Cardiac septum (tissue), 1 donor: ENCODE measurements at regions not wholly inside any gene's neighbourhood (a gene's known extent, or its start where the extent isn't known, plus 50 kb on each side); places are given as distances from the start of the nearest gene placed in this dataset.

Experiments used
- DNase-seq: peaks from one replicate; pipeline ENCODE4 v3.0.0-alpha.2; 2020; ENCODE audit warnings: low spot score
- intact Hi-C: fragments of 100-400 bp; cut with DNase I; formaldehyde crosslinking; loops from one replicate; pipeline ENCODE4 v1.14.0; 2022
- donor health status: DM: no; HTN: no; CAD: no.

DNA sequence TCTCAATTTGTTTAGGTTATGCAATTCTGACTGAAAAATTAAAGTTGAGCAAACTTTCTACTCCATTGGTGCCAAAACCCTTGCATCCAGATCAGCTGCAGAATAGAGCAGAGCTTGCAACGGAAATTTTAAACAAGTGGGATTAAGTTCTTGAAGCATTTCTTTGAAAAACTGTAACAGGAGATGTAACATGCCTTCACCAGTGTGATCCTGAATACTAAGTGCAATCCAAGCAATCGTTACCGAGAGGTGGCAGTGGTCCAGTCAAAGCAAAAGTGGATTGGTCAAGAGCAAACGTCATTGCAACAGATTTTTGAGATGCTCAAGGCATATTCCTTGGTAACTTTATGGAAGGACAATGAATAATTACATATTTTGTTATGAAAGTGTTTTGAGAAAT, 841.1 kb upstream of the SLITRK5 start:
- no peak for DNase-seq
- intact Hi-C loops = no loop called here

DNA sequence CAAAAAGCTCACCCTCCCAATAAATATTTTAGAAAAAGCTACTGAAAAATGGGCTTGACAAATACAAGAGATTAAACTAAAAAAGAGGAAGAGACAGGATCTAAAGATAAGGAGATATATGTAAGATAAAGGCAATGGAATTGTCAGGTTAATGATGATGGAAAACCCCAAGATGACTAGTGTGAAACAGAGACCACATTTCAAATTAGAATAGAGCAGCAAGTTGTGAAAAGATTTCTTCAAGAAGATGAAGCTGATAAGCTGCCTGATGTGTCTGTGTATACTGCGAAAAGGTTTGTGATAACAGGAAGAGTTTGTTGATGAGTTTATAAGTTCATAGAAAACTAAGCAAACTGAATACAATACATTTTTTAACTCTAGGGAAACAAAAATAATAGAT, 840.1 kb upstream of the SLITRK5 start:
- intact Hi-C loops = no loop called here
- DNase-seq = no peak

DNA sequence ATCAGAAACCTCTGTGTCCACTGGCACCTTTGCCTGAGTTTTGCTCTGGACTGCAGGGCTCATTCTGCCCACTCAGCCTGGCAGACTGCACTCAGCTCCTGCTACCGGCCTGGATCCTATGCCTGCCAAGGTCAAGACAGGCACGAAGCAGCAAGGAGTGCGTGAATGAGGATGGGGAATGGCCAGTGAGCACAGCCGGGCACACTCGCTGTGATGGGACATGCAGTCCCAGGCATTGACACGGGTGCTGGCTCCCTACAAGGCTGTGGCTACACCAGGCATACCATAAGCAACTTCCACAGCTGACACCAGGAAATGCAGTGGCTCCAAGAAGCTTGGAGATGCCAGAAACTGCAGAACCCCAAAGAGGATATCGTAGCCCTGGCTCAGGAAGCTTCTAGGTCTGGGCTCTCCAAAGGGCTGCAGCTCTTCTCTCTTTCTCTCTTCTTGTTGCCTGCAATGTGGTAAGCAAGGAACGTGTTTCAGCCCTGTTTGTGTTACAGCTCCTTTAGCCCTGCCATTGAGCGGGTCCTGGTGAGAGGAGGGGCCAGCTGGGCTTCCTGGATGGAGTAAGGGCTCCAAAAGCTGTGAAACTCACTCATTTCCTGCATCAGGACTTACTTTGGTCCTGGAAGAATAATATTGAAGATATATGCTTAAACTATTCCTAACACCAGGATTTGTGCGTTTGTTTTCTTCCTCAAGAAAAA, 832.6 kb upstream of the SLITRK5 start:
- DNase-seq = no peak
- intact Hi-C loops = no loop called here

DNA sequence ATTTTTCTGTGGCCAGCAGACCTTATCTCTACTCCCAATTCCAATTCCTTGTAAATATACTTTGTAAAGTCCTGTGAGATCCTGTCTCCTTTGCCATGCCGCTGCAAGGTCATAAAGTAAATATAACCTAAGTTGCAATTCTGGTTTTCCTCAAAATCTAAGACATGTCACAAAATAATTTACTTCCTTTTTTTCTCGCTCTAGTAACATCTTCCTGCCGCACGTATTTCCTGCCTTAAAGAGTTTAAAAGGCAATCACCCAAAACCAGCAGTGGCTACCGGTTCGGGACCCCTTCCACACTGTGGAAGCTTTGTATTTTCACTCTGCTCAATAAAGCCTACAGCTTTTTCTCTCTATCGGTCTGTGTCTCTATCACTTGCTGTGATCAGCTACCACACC, 832.0 kb upstream of the SLITRK5 start:
- intact Hi-C loops = no loop called here
- no peak for DNase-seq

DNA sequence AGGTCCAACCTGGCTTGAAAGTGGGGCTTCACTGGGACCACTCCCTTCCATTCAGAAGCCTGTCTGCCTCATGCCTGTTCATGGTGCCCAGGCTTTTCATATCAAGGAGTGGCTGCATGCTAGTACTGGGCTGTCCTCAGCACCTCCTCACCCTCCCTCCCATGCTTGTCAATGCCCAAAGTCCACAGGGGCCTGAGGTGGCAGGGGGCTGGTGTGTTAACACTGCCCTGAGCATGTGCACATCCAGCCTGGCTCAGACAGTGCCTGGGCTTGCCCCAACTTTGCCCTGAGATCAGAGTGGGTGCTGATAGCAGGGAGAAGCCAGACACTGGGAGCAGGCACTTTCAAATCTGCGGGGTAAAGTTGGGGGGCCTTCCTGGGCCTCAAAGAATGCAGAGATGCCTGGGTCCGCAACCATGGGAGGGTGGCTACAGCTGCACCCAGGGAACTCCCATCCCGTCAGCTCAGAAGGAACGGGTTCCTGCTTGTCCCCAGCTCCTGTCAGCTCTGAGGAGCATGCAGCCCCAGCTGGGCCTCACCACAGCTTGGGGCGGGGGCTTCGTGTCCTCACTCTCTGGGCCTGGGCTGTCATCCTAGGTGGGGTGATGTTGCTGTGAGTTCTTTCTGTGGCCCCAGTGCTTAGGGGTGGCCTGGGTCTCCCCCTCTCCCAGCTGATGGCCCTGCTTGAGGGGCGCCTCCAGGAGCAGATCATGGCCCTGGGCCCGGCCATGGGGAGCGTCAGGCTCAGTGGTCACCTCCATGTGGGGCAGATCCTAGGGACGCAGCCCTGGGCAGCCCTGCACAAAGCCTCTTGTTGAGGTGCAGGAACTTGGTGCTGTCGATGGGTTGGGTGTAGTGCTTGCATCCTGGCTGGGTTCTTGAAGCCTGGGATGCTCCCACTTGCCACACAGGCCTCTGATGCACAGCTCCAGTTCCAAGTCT, 830.6 kb upstream of the SLITRK5 start:
- intact Hi-C loops = no loop called here
- no peak for DNase-seq

DNA sequence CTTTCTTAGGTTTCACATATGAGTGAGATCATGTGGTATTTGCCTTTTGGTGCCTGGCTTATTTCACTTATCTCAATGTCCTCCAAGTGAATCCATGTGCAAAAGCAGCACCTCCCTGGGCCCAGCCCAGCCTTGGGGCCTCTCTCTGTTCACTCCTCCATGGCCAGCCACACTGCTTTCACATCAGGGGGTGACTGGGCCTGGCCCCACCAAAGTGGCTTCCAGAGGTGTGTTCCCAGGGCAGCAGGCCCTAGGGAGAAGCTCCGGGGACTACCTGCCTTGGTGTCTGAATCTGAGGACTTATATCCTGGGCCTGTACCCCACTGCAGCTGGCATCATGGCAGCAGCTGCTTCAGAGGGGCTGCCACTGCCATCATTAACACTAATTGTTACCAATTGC, 829.9 kb upstream of the SLITRK5 start:
- DNase-seq = no peak
- intact Hi-C loops = no loop called here

DNA sequence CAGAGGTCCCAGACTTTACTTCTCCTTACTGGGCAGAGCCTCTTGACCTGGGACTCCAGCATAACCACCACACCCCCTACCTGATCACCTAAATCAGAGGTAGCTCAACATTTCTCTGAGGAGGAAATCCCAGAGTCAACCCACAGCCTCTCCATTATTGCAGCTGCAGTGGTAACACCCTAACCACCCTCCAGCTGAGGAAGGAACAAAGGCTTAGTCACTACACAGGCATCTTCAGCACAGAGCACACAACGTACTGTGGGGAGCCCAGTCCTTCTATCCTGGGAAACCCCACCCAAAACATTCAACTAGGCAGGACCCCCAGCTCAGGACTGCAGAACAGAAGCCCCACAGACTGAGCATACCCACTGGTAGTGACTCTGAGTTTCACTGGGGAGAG, 824.7 kb upstream of the SLITRK5 start:
- no peak for DNase-seq
- intact Hi-C loops = no loop called here

DNA sequence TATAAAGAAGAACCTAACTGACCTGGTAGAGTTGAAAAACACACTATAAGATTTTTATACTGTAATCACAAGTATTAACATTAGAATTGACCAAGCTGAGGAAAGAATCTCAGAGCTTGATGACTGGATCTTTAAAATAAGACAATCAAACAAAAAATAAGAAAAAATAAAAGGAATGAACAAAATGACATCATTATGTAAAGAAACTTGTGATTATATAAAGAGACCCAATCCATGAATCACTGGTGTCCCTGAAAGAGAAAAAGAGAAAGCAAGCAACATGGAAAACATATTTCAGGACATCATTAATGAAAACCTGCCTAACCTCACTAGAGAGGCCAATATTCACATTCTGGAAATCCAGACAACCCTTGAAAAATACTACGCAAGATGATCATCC, 822.5 kb upstream of the SLITRK5 start:
- intact Hi-C loops = no loop called here
- no peak for DNase-seq

DNA sequence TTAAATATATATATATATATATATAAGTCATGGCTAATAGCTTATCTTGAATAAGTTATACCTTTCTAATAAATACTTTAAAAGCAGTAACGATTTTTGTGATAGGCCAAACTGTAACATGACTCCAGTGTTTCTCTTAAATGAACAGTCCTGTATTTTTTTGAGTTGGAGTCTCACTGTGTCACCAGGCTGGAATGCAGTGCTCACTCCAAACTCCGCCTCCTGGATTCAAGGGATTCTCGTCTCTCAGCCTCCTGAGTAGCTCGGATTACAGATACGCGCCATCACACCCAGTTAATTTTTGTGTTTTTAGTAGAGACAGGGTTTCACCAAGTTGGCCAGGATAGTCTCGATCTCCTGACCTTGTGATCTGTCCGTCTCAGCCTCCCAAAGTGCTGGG, 814.2 kb upstream of the SLITRK5 start:
- intact Hi-C loops = no loop called here
- DNase-seq = no peak

DNA sequence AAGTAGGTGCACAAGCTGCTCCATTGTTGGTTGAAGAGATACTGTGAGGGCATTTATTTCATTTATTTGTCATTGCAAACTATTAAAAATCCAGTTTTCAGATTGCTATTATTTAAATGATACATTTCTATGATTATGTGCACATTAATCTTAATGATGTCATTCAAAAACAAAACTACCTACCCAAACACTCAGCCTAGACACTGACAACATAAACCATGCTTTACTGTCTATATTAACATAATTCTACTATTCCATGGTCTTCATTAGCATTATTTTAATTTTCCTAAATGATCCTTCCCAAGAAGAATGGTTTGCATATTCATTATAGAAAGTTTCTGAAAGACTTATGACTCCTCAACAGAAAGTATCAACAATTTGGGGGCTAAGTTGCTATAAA, 813.0 kb upstream of the SLITRK5 start:
- intact Hi-C loops = no loop called here

DNA sequence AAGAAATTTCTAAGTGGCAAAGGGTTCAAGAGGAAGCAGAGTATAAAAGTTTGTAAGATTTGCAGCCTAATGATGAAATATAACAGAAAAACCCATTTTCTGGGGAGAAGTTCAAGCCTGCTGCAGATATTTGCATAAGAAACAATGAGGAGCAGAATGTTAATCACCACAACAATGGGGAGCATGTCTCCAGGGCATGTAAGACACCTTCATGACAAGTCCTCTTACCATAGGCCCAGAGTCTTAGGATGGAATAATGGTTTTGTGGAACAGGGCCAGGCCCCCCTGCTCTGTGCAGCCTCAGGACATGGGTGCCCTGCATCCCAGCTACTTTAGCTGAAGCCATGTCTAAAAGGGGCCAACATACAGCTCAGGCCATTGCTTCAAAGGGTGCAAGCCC, 809.0 kb upstream of the SLITRK5 start:
- no peak for DNase-seq
- intact Hi-C loops = no loop called here

More for the DNA sequence above, 813.0 kb upstream of the SLITRK5 start:
- no peak for DNase-seq

DNA sequence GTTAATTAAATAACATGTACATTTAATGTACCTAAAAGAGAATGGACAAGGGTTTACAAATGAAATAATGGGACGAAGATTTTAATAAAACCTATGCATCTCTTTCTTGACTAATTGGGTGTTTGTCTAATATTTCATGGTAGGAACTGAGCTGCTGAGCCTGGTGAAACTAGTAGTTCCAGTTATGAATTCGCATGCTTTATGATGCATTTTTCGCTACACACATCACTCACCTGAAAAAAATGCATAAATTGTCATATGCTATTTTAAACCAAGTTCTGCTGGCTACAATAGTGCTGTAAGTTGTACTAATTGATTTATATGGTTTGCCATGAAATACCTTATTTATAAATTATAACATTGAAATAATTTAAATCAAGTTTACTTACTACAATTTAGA, 806.8 kb upstream of the SLITRK5 start:
- intact Hi-C loops = no loop called here
- no peak for DNase-seq

DNA sequence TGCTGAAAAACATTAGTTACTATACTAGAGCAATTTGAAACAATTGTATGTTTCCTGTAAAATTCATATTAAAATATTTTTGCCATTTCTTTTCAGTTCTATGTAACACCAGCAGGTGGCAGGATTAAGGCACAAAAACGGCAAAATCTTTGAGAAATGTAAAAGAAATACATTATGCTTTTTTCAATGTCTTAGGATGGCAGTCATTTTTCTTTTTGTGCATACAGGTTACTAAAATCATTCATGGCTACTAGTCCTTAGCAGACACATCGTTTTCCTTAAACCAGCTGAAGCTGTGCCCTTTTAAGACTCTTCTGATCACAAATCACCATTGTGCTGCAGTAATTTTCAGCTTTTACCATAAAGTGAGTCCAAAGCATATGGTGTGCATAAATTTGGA, 800.7 kb upstream of the SLITRK5 start:
- intact Hi-C loops = loop anchor here (2.0 kb wide), 1 partner anchor 404 kb away; no protein-coding TSS in a partner anchor

DNA sequence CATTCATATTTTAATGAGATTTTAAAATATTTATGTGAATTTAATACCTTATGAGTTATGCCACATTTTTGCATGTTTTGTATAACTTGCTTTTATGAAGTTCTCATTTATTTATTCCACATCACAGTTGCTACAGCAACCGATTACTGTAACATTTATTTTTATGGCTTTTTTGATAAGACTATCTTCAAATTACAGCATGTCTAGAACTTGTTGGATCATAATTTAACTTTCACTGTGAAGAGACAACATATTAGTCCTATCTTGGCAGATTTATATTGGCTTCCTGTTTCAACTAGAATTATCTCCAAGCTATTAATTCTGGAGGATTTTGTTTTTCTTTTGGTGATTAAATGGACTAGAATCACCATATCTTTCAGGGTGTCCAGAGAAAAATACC, 793.7 kb upstream of the SLITRK5 start:
- no peak for DNase-seq
- intact Hi-C loops = no loop called here

More for the DNA sequence above, 800.7 kb upstream of the SLITRK5 start:
- no peak for DNase-seq

DNA sequence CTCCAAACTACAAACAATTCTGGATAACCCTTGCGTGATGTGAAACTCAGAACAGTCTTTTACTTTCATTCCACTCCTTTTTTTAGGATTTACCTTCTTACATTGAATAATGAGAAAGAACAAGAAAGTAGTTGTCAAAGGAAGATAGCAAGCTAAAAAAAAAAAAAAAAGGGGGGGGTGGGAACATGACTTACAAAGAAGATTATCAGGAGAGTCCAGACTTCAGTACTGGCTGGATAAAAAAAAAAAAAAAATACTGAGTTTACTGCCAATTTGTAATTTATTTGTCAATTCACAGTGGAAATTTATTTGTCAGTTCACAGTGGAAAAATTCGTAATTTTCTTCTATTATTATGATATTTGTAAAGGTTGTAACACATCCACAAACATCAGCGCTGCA, 792.4 kb upstream of the SLITRK5 start:
- intact Hi-C loops = no loop called here
- no peak for DNase-seq

DNA sequence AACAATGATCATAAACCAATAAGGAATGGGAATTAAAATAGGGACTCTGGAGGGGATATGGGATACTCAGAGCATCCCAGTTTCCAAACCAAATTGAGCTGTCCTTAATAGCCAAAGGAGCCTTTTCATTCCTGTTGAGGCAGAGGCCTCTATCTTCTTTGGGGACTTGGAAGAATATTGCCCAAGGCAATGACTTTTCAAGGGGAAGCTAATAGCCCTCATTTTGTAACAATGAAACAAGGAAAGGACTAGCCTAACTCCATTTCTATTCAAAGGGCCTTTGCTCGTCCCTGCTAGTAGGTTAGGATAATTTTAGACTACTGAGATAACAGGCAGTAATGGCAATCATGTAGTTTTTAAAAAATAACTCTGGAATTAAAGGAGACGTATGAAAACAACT, 789.8 kb upstream of the SLITRK5 start:
- DNase-seq = no peak
- intact Hi-C loops = no loop called here

DNA sequence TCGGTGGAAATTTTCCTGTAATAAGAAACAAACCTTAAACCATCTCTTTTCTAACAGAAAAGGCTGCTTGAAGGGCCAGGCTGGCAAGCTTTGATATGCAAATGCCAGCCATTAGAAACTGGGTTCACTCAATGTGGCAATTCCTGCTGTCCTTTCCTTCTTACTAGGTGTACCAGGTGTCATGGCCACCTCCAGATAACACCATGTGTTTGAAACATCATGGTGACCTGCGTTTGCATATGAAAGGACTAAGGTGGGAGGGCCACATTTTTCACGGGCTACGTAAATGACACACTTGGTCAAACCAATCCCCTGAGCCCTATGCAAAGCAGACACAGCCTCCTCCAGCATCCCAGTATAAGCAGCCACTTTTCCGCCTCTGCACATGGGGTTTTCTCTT, 789.1 kb upstream of the SLITRK5 start:
- intact Hi-C loops = no loop called here

DNA sequence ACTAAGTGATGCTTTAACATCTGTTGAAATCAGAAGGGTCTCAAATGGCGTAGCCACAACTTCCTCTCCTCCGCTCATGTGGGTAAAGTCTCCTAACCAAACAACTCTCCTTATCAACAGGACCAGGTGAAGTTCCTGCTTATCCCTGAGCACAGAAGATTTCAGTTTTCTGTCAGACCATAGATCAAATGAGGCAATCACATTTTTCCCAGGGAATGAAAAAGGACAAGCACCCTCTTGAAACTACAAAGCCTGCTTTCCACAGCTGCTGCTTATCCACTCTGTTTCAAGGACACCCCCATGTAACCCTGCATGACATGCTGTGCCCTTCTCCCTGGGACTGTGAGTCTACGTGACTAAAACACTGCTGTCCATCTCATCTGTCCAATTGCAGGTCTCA, 788.3 kb upstream of the SLITRK5 start:
- intact Hi-C loops = no loop called here
- DNase-seq = no peak

More for the DNA sequence above, 789.1 kb upstream of the SLITRK5 start:
- DNase-seq = no peak

DNA sequence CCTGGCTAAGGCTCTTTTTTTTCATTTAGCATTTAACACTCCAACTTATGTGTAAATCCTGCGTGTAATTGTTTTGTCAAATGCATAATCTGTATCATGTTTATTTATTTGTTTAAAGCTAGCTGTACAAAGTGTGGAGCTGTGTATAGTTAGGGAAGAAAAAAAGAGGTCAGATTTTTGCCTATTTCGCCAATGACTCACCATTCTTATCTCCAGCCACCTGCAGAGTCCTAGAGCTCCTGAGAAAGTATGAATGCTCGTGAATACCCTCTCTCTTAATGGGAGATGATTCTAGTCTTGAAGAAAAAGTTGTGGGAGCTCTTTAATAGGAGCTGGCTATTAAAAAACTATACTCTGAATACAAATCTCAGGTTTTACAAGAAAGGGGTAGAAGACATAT, 778.8 kb upstream of the SLITRK5 start:
- intact Hi-C loops = no loop called here
- DNase-seq = no peak

DNA sequence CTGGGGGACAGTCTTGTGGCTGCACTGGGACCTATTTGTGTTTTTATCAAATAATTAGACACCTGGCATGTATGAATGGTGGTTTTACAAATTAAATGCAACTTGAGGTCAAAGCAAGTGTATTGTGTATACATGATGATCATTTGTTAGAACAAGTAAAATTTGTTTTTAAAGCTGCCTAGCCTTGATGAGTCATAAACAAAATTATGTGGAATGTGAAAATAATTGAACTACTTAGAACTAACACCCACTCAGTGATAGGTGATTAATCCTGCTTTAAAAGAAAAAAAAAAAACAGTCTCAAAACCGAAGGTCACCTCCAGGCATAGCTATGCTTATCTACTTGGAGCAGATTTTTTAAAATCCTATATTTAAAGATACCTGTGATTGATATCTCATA, 770.3 kb upstream of the SLITRK5 start:
- no peak for DNase-seq
- intact Hi-C loops = no loop called here
